GM12878 (cell line): ENCODE measurements at regions not wholly inside any gene's neighbourhood (a gene's known extent, or its start where the extent isn't known, plus 50 kb on each side); places are given as distances from the start of the nearest gene placed in this dataset.

Experiments
- ATAC-seq: fragments of 200-7000 bp; cut with Tn5 transposase; 3 replicates; pipeline ENCODE4 v1.9.1; 2020; ENCODE audit warnings: mild to moderate bottlenecking, moderate library complexity
- BruUV-seq: library from RNA; stranded (reverse); fragments of 400-500 nt; replicated peaks from 2 replicates; lab custom pipeline; 2021; lab: Mats Ljungman, UMichigan
- CTCF ChIA-PET: fragments of 300-600 bp; sonication (Branson Sonifier 250); formaldehyde crosslinking; extraction: SDS; loops from one replicate; lab custom pipeline; 2021; ENCODE audit warnings: inconsistent platforms; lab: Yijun Ruan, JAX
- POLR2A ChIA-PET: fragments of 350-600 bp; formaldehyde crosslinking; extraction: SDS; loops from one replicate; lab custom pipeline; 2021; ENCODE audit warnings: inconsistent platforms; lab: Charles Lee
- RAD21 ChIA-PET: fragments of 300-600 bp; sonication (Branson Sonifier 250); formaldehyde crosslinking; loops from one replicate; lab custom pipeline; 2023; ENCODE audit warnings: antibody characterized with exemption; ENCODE audit not compliant: unreplicated experiment; lab: Charles Lee
- SMC1A ChIA-PET: fragments of 300-600 bp; sonication (Branson Sonifier 250); formaldehyde crosslinking; loops from one replicate; lab custom pipeline; 2023; ENCODE audit not compliant: unreplicated experiment, uncharacterized antibody; lab: Charles Lee
- DNase-seq: peaks from one replicate; pipeline ENCODE4 v3.0.0-alpha.2; 2011; ENCODE audit warnings: low read depth, low spot score
- FAIRE-seq: peaks from 3 replicates; lab custom pipeline; 2011; peaks lifted over from hg19 to GRCh38; lab: Jason Lieb, UNC
- H2AFZ ChIP-seq: 2 replicates; pipeline ENCODE4 v1.6.0; 2011; ENCODE audit warnings: low read depth, low read length, control low read depth; ENCODE audit not compliant: control insufficient read depth
- H3K27ac ChIP-seq: 2 replicates; pipeline ENCODE4 v1.5.1; 2011; ENCODE audit warnings: control low read depth; ENCODE audit not compliant: control insufficient read depth, insufficient read depth
- H3K27me3 ChIP-seq, 2 experiments: replicated peaks in 1 of 2; 2 replicates each; pipeline versions ENCODE4 v1.6.0 to v1.6.1; 2011; ENCODE audit warnings: low read length in 1 of 2; ENCODE audit not compliant: control insufficient read depth in 2 of 2, insufficient read depth in 2 of 2
- H3K36me3 ChIP-seq, 2 experiments: 2 replicates each; pipeline ENCODE4 v1.5.1; 2011; ENCODE audit warnings: low read length in 1 of 2; ENCODE audit not compliant: control insufficient read depth in 2 of 2, insufficient read depth in 2 of 2
- H3K4me1 ChIP-seq: 2 replicates; pipeline ENCODE4 v1.6.1; 2011; ENCODE audit warnings: mild to moderate bottlenecking, low read length, moderate library complexity, mixed read lengths; ENCODE audit not compliant: control insufficient read depth, insufficient read depth
- H3K4me2 ChIP-seq: 2 replicates; pipeline ENCODE4 v1.6.0; 2011; ENCODE audit warnings: control low read depth; ENCODE audit not compliant: control insufficient read depth, insufficient read depth
- H3K4me3 ChIP-seq: fragments of 200-600 bp; sonication (generic); 2 replicates; pipeline ENCODE4 v1.5.1; 2016
- H3K79me2 ChIP-seq: 2 replicates; pipeline ENCODE4 v1.6.0; 2011; ENCODE audit warnings: low read length; ENCODE audit not compliant: control insufficient read depth, insufficient read depth
- H3K9ac ChIP-seq: 2 replicates; pipeline ENCODE4 v1.8.0; 2011; ENCODE audit warnings: low read length, control low read depth, mixed read lengths; ENCODE audit not compliant: control insufficient read depth, insufficient read depth
- H3K9me3 ChIP-seq: replicated peaks from 3 replicates; pipeline ENCODE4 v1.5.1; 2011; ENCODE audit warnings: mild to moderate bottlenecking, low read length; ENCODE audit not compliant: control insufficient read depth, insufficient read depth
- H4K20me1 ChIP-seq: 2 replicates; pipeline ENCODE4 v1.6.0; 2011; ENCODE audit not compliant: control insufficient read depth, insufficient read depth
- FOS ChIP-seq: IDR thresholded peaks from 3 replicates; pipeline ENCODE4 v1.6.1; 2011; ENCODE audit warnings: borderline replicate concordance; ENCODE audit not compliant: insufficient read length; ENCODE audit errors: extremely low read depth
- HDAC2 ChIP-seq: fragments of 200-600 bp; sonication (generic); IDR thresholded peaks from 2 replicates; pipeline ENCODE4 v1.6.1; 2017
- LARP7 ChIP-seq: fragments of 450-650 bp; IDR thresholded peaks from 2 replicates; pipeline ENCODE4 v1.6.1; 2017; ENCODE audit warnings: mild to moderate bottlenecking
- MEF2A ChIP-seq: IDR thresholded peaks from 2 replicates; pipeline ENCODE4 v1.6.1; 2011; ENCODE audit warnings: low read depth, mild to moderate bottlenecking, low read length, moderate library complexity; ENCODE audit not compliant: insufficient read depth
- MEF2B ChIP-seq: fragments of 450-650 bp; IDR thresholded peaks from 2 replicates; pipeline ENCODE4 v1.6.1; 2018; ENCODE audit warnings: mild to moderate bottlenecking, moderate library complexity; ENCODE audit not compliant: partially characterized antibody, poor library complexity, severe bottlenecking
- NRF1 ChIP-seq: conservative IDR thresholded peaks from 2 replicates; pipeline ENCODE4 v1.6.1; 2011; ENCODE audit warnings: mild to moderate bottlenecking, low read depth, low read length, improper control_type of control experiment
- SIX5 ChIP-seq: IDR thresholded peaks from 2 replicates; pipeline ENCODE4 v1.6.1; 2011; ENCODE audit warnings: mild to moderate bottlenecking, low read depth, low read length, moderate library complexity; ENCODE audit not compliant: severe bottlenecking
- SRF ChIP-seq, 2 experiments: IDR thresholded peaks; 2 replicates each; pipeline ENCODE4 v1.6.1; 2011; ENCODE audit warnings: low read depth in 2 of 2, low read length in 2 of 2, mild to moderate bottlenecking in 1 of 2, moderate library complexity in 1 of 2
- WRNIP1 ChIP-seq: IDR thresholded peaks from 2 replicates; pipeline ENCODE4 v1.6.1; 2011; ENCODE audit warnings: low read depth, low read length, improper control_type of control experiment, borderline replicate concordance
- ZNF217 ChIP-seq: fragments of 450-650 bp; IDR thresholded peaks from 2 replicates; pipeline ENCODE4 v1.6.1; 2017; ENCODE audit warnings: antibody characterized with exemption, mild to moderate bottlenecking
- ZNF384 ChIP-seq: IDR thresholded peaks from 2 replicates; pipeline ENCODE4 v1.6.1; 2012; ENCODE audit warnings: low read depth, mild to moderate bottlenecking, low read length, improper control_type of control experiment, borderline replicate concordance
- ZSCAN29 ChIP-seq: fragments of 450-650 bp; IDR thresholded peaks from 2 replicates; pipeline ENCODE4 v1.6.1; 2017; ENCODE audit warnings: mild to moderate bottlenecking, moderate library complexity
- WGBS: methylation state at CpG from one replicate; pipeline ENCODE4 v1.1.6; 2016; ENCODE audit warnings: low lambda C conversion rate; ENCODE audit not compliant: insufficient replicate concordance, insufficient coverage; ENCODE audit errors: missing lambda C conversion rate; 5-methylcytosine and 5-hydroxymethylcytosine counted together
- in situ Hi-C: fragments of 300-500 bp; cut with MboI; formaldehyde crosslinking; loops from 9 replicates; pipeline ENCODE4 v1.14.3; 2018; ENCODE audit warnings: mixed read lengths
- intact Hi-C: fragments of 100-400 bp; cut with micrococcal nuclease; formaldehyde crosslinking; loops from one replicate; pipeline ENCODE4 v1.14.2; 2022; ENCODE audit not compliant: unreplicated experiment
- TF ChIP-seq, protein P1 (sequence below): fragments of 450-650 bp; formaldehyde crosslinking; IDR thresholded peaks from 2 replicates; pipeline ENCODE4 v1.5.0; 2022; ENCODE audit warnings: mild to moderate bottlenecking, missing genetic modification characterization
- TF ChIP-seq, protein P2 (sequence below): IDR thresholded peaks from 2 replicates; pipeline ENCODE4 v1.6.1; 2012; ENCODE audit warnings: low read depth, low read length, improper control_type of control experiment
- TF ChIP-seq, protein P3 (sequence below): fragments of 150-350 bp; IDR thresholded peaks from 2 replicates; pipeline ENCODE4 v1.6.1; 2014; ENCODE audit warnings: mild to moderate bottlenecking, low read depth, low read length

DNA sequence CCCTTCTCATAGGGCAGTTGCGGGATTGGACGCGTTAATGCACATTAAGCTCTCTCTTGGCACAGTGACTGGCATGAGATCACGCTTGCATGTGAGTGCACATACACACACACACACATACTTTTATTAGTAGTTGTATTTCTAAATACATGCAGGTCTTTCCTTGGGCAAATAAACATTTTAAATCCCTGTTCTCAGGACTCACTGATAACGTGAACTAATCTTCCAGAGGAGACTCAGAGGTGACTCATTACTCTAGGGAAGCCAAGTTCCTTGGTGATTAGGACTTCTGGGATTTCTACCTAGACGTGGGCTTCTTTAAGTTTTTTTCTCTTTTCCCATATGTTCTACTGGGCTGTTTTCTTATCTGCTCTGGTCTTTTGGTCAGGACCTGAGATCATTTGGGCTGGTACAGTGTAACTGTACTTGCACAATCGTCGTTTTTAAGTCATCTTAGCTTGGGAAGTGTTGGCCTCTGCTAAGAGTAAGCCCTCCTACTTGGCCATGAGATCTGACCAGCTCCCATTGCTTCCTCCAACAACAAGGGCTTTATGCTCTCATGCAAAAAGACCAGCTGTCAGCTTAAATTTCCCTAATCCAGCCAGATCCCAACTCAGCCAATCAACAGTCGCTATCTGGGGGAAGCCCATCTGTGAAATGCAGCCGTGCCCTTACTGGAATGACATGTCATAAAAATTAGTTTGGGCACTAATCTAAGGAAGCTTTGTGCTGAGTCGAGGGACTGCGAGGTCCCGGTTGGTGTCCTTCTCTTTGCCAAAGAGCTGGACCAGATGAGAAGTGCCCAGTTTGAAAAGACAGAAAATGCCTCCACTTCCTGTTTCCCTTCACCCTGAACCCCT lies 176.4 kb upstream of the ANKRD55 start:
- RAD21 ChIA-PET, result no interaction called here
- Histone ChIP-seq H2AFZ (no peak overlapping the region), H3K4me2 (no peak overlapping the region), H3K4me1 (peaks cover 23% of the 10 kb centered on the region), H3K9me3 (no peaks in the 10 kb centered on the region), H3K27ac (no peak overlapping the region), H3K4me3 (no peak overlapping the region), H3K36me3 (no peaks in the 10 kb centered on the region), H3K27me3 (no peaks in the 10 kb centered on the region), H3K9ac (no peak overlapping the region), H4K20me1 (no peaks in the 10 kb centered on the region)
- in situ Hi-C loops, result no loop called here
- CTCF ChIA-PET, result no interaction called here
- POLR2A ChIA-PET, result interaction anchor here (0.6 kb wide), 1 partner anchor 302 kb away, joined by 7 read pairs; no protein-coding TSS in a partner anchor
- no peak for ATAC-seq
- SMC1A ChIA-PET, result interaction anchor here (0.6 to 1.8 kb wide), 5 partner anchors 11 to 145 kb away, joined by 3 to 4 read pairs (median 3); no protein-coding TSS in a partner anchor
- no TSS peak for BruUV-seq
- no peak for DNase-seq
- TF ChIP-seq, protein P1, sequence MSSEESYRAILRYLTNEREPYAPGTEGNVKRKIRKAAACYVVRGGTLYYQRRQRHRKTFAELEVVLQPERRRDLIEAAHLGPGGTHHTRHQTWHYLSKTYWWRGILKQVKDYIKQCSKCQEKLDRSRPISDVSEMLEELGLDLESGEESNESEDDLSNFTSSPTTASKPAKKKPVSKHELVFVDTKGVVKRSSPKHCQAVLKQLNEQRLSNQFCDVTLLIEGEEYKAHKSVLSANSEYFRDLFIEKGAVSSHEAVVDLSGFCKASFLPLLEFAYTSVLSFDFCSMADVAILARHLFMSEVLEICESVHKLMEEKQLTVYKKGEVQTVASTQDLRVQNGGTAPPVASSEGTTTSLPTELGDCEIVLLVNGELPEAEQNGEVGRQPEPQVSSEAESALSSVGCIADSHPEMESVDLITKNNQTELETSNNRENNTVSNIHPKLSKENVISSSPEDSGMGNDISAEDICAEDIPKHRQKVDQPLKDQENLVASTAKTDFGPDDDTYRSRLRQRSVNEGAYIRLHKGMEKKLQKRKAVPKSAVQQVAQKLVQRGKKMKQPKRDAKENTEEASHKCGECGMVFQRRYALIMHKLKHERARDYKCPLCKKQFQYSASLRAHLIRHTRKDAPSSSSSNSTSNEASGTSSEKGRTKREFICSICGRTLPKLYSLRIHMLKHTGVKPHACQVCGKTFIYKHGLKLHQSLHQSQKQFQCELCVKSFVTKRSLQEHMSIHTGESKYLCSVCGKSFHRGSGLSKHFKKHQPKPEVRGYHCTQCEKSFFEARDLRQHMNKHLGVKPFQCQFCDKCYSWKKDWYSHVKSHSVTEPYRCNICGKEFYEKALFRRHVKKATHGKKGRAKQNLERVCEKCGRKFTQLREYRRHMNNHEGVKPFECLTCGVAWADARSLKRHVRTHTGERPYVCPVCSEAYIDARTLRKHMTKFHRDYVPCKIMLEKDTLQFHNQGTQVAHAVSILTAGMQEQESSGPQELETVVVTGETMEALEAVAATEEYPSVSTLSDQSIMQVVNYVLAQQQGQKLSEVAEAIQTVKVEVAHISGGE (CRISPR knock-in tag), result no peak
- TF ChIP-seq LARP7, result no peak
- TF ChIP-seq MEF2B, result no peak
- TF ChIP-seq SRF (IDR thresholded peaks at IDR 0.05; ENCODE audit: low read depth in 2 of 2, low read length in 2 of 2), result no peak
- no peak for TF ChIP-seq FOS
- TF ChIP-seq, protein P2, sequence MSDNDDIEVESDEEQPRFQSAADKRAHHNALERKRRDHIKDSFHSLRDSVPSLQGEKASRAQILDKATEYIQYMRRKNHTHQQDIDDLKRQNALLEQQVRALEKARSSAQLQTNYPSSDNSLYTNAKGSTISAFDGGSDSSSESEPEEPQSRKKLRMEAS, result no peak
- TF ChIP-seq NRF1, result no peak
- no peak for TF ChIP-seq ZNF217
- TF ChIP-seq, protein P3, sequence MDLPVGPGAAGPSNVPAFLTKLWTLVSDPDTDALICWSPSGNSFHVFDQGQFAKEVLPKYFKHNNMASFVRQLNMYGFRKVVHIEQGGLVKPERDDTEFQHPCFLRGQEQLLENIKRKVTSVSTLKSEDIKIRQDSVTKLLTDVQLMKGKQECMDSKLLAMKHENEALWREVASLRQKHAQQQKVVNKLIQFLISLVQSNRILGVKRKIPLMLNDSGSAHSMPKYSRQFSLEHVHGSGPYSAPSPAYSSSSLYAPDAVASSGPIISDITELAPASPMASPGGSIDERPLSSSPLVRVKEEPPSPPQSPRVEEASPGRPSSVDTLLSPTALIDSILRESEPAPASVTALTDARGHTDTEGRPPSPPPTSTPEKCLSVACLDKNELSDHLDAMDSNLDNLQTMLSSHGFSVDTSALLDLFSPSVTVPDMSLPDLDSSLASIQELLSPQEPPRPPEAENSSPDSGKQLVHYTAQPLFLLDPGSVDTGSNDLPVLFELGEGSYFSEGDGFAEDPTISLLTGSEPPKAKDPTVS, result no peak
- no peak for TF ChIP-seq ZNF384
- no peak for TF ChIP-seq ZSCAN29
- no peak for TF ChIP-seq MEF2A
- no peak for TF ChIP-seq HDAC2
- TF ChIP-seq SIX5, result no peak
- TF ChIP-seq WRNIP1, result no peak
- TF ChIP-seq, all 136 proteins: peak for 0
- 66% methylated on average over 13 of the region's 13 CpGs for WGBS
- no peaks in the 10 kb centered on the region for H3K79me2 ChIP-seq
- FAIRE-seq, result no peak
- intact Hi-C loops, result loop anchor here (5.0 kb wide), 1 partner anchor 428 kb away; no protein-coding TSS in a partner anchor
